Keratinocyte (primary cell): ENCODE measurements at regions not wholly inside any gene's neighbourhood (a gene's known extent, or its start where the extent isn't known, plus 50 kb on each side); places are given as distances from the start of the nearest gene placed in this dataset.
A peak's percentile ranks its signal among the peaks of the same experiment; 100 is the strongest.

ENCODE experiments used
- EZH2 ChIP-seq: IDR thresholded peaks from one replicate; pipeline ENCODE4 v1.6.1; 2012; ENCODE audit warnings: inconsistent platforms, mild to moderate bottlenecking, low read length, moderate library complexity
- TF ChIP-seq, protein P1 (sequence below), 3 experiments: IDR thresholded peaks in 1 of 3; conservative IDR thresholded peaks in 1 of 3; optimal IDR thresholded peaks in 1 of 3; 2 replicates in 2 of 3; 3 replicates in 1 of 3; pipeline versions ENCODE3 to v1.5.1; 2011; ENCODE audit warnings: low read length in 3 of 3, mild to moderate bottlenecking in 3 of 3, moderate library complexity in 2 of 3, control low read depth in 1 of 3, inconsistent platforms in 1 of 3; ENCODE audit not compliant: insufficient read depth in 2 of 3; ENCODE audit errors: extremely low read depth in 1 of 3

DNA sequence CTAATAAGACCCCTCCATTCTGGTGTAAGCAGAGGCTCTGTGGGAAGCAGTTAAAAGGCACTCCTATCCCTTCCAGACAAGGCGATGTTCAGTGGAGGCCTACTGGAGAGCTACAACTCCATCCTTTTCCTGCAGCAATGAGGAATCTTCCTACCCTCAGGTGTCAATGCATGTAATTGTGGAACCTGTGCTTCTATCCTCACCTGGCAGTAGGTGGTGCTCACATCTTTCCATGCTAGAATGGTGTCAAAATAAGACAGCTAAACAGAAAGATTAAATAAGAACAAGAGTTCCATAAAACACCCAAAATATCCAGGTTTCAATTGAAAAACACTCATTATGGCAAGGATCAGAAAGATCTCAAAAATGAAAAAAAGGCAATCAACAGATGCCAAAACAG is 224.6 kb downstream of the IL15 start:
- TF ChIP-seq, protein P1, sequence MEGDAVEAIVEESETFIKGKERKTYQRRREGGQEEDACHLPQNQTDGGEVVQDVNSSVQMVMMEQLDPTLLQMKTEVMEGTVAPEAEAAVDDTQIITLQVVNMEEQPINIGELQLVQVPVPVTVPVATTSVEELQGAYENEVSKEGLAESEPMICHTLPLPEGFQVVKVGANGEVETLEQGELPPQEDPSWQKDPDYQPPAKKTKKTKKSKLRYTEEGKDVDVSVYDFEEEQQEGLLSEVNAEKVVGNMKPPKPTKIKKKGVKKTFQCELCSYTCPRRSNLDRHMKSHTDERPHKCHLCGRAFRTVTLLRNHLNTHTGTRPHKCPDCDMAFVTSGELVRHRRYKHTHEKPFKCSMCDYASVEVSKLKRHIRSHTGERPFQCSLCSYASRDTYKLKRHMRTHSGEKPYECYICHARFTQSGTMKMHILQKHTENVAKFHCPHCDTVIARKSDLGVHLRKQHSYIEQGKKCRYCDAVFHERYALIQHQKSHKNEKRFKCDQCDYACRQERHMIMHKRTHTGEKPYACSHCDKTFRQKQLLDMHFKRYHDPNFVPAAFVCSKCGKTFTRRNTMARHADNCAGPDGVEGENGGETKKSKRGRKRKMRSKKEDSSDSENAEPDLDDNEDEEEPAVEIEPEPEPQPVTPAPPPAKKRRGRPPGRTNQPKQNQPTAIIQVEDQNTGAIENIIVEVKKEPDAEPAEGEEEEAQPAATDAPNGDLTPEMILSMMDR (optimal IDR thresholded peaks at IDR 0.05 in 1 of 3, IDR thresholded peaks at IDR 0.05 in 1 of 3, conservative IDR thresholded peaks at IDR 0.05 in 1 of 3; ENCODE audit: extremely low read depth in 1 of 3, insufficient read depth in 2 of 3, low read length in 3 of 3) = peak; percentile 27 to 53 (median 45)
- no peak for TF ChIP-seq EZH2
